ENCODE measurements at regions not wholly inside any gene's neighbourhood (a gene's known extent, or its start where the extent isn't known, plus 50 kb on each side); places are given as distances from the start of the nearest gene placed in this dataset.

- WGBS, 2 experiments (ENCODE audit: extremely low coverage in 1 of 2, insufficient coverage in 1 of 2, insufficient read length in 1 of 2, insufficient replicate concordance in 2 of 2, low coverage in 1 of 2, low lambda C conversion rate in 2 of 2, missing lambda C conversion rate in 1 of 2), result 98% methylated on average over 3 of the region's 3 CpGs; no CpG with 5 or more reads in 1 of the 2 experiments
- no peak for FAIRE-seq
- no peak overlapping the region for H2BK15ac ChIP-seq (ENCODE audit: low read length)
- H3K27me3 ChIP-seq (replicated peaks in 1 of 4; ENCODE audit: control insufficient read depth in 3 of 4, extremely low read depth in 1 of 4, insufficient read depth in 3 of 4, low read length in 3 of 4), result no peaks in the 10 kb centered on the region
- no peaks in the 10 kb centered on the region for H3K23me2 ChIP-seq (ENCODE audit: low read depth, low read length)
- no peak overlapping the region for H3K27ac ChIP-seq (ENCODE audit: low read depth, low read length)
- no peak overlapping the region for H3K4me2 ChIP-seq (ENCODE audit: insufficient read depth in 1 of 2, low read depth in 2 of 2, low read length in 2 of 2)
- H2BK20ac ChIP-seq (ENCODE audit: low read length), result no peak overlapping the region
- no peak overlapping the region for H2AFZ ChIP-seq (ENCODE audit: low read length)
- no peak overlapping the region for H2BK120ac ChIP-seq (replicated peaks; ENCODE audit: low read depth, low read length)
- no peak overlapping the region for H2AK5ac ChIP-seq (ENCODE audit: low read depth, low read length)
- peaks cover 0 to 6% (median 4%) of the 10 kb centered on the region in 4 experiments; a peak in 4 of 7 replicates for H3K4me1 ChIP-seq (replicated peaks in 1 of 4; ENCODE audit: control insufficient read depth in 3 of 4, insufficient read depth in 4 of 4, low read length in 3 of 4)
- H4K5ac ChIP-seq (ENCODE audit: insufficient read length, low read depth, low read length), result no peak overlapping the region
- no peak overlapping the region for H4K91ac ChIP-seq (replicated peaks; ENCODE audit: insufficient read length, low read length)
- H3K36me3 ChIP-seq (ENCODE audit: control insufficient read depth in 2 of 4, insufficient read depth in 4 of 4, low read length in 3 of 4), result no peaks in the 10 kb centered on the region
- TF ChIP-seq ATF2 (IDR thresholded peaks at IDR 0.05; ENCODE audit: low read length), result no peak
- TF ChIP-seq SIN3A (conservative IDR thresholded peaks at IDR 0.05 in 1 of 2, IDR thresholded peaks at IDR 0.05 in 1 of 2; ENCODE audit: low read depth in 1 of 2, low read length in 2 of 2), result no peak
- TF ChIP-seq RXRA (IDR thresholded peaks at IDR 0.05; ENCODE audit: insufficient read depth, low read depth, low read length), result no peak
- TF ChIP-seq BCL11A (IDR thresholded peaks at IDR 0.05; ENCODE audit: low read depth in 2 of 2, low read length in 2 of 2), result no peak
- TF ChIP-seq FOSL1 (IDR thresholded peaks at IDR 0.05; ENCODE audit: insufficient read depth, low read depth, low read length), result no peak
- no peak for TF ChIP-seq JUND (IDR thresholded peaks at IDR 0.05; ENCODE audit: low read length)
- no peak for TF ChIP-seq SIRT6 (IDR thresholded peaks at IDR 0.05; ENCODE audit: low read length)
- TF ChIP-seq TBP (IDR thresholded peaks at IDR 0.05; ENCODE audit: low read depth, low read length), result no peak
- no peak overlapping the region for H3K4ac ChIP-seq (replicated peaks; ENCODE audit: insufficient read length, low read depth, low read length)
- no peaks in the 10 kb centered on the region for H3K79me2 ChIP-seq (ENCODE audit: control insufficient read depth in 1 of 2, insufficient read depth in 2 of 2, low read length in 2 of 2)
- H3K4me3 ChIP-seq (ENCODE audit: extremely low read depth in 1 of 4, insufficient read depth in 2 of 4, low read depth in 3 of 4, low read length in 4 of 4), result no peak overlapping the region
- no peak overlapping the region for H3K18ac ChIP-seq (ENCODE audit: extremely low read depth, low read length)
- no peak for DNase-seq (ENCODE audit: low read depth in 1 of 2, low spot score in 2 of 2)
- H3K9me3 ChIP-seq (ENCODE audit: insufficient read depth in 2 of 2, low read depth in 1 of 2, low read length in 1 of 2), result no peaks in the 10 kb centered on the region
- H4K20me1 ChIP-seq (replicated peaks in 1 of 2; ENCODE audit: control insufficient read depth in 1 of 2, insufficient read depth in 2 of 2, low read length in 2 of 2), result no peaks in the 10 kb centered on the region
- no peak overlapping the region for H3K9ac ChIP-seq (replicated peaks in 1 of 4; ENCODE audit: extremely low read depth in 1 of 4, low read depth in 3 of 4, low read length in 3 of 4)
- no peak overlapping the region for H3K23ac ChIP-seq (ENCODE audit: insufficient read length)
- no peak overlapping the region for H3K14ac ChIP-seq (ENCODE audit: insufficient read length)
- POLR2A ChIA-PET (ENCODE audit: partially characterized antibody), result no interaction called here
- H4K8ac ChIP-seq (ENCODE audit: extremely low read depth, insufficient read depth, low read length), result no peak overlapping the region
- H3K56ac ChIP-seq (replicated peaks; ENCODE audit: insufficient read length, low read depth, low read length), result no peak overlapping the region
- CTCF ChIA-PET (ENCODE audit: partially characterized antibody), result interaction anchor here (1.4 kb wide), 1 partner anchor 13 kb away, joined by 6 read pairs; no protein-coding TSS in a partner anchor
- H3K79me1 ChIP-seq (ENCODE audit: low read depth, low read length), result no peaks in the 10 kb centered on the region
- H2BK12ac ChIP-seq (ENCODE audit: low read depth, low read length), result no peak overlapping the region
- H2BK5ac ChIP-seq (ENCODE audit: low read depth, low read length), result no peak overlapping the region
Measured at GRCh38 chr7:27316311-27316710, 73.7 kb downstream of the EVX1 start.
